Right lobe of liver (tissue), 6 donors: ENCODE measurements at regions not wholly inside any gene's neighbourhood (a gene's known extent, or its start where the extent isn't known, plus 50 kb on each side); places are given as distances from the start of the nearest gene placed in this dataset.
A peak's percentile ranks its signal among the peaks of the same experiment; 100 is the strongest.

ENCODE experiments used
- ATAC-seq, 4 donors: fragments of 200-7000 bp; cut with Tn5 transposase; one replicate each; pipeline ENCODE4 v1.9.1; 2020; ENCODE audit warnings: mild to moderate bottlenecking in 4 of 4, moderate library complexity in 4 of 4
- DNase-seq, 3 donors: peaks; one replicate each; pipeline ENCODE4 v3.0.0-alpha.2; 2020
- H3K27ac ChIP-seq, 3 donors: fragments of 200-600 bp; one replicate each; pipeline ENCODE4 v1.8.0; 2022
- H3K27me3 ChIP-seq, 2 donors: fragments of 200-600 bp; one replicate each; pipeline ENCODE4 v1.8.0; 2022
- H3K36me3 ChIP-seq, 4 donors: fragments of 200-600 bp; sonication (generic) in 1 of 4; one replicate each; pipeline versions ENCODE4 v1.5.1 to v1.8.0; 2017 to 2022; ENCODE audit warnings: control low read depth in 1 of 4
- H3K4me1 ChIP-seq, 4 donors: fragments of 200-600 bp; sonication (generic) in 1 of 4; one replicate each; pipeline versions ENCODE4 v1.5.1 to v1.8.0; 2017 to 2022; ENCODE audit warnings: control low read depth in 1 of 4
- H3K4me3 ChIP-seq, 3 donors: fragments of 200-600 bp; one replicate each; pipeline ENCODE4 v1.8.0; 2022
- H3K9me3 ChIP-seq, 4 donors: fragments of 200-600 bp; sonication (generic) in 1 of 4; one replicate each; pipeline versions ENCODE4 v1.5.1 to v1.8.0; 2017 to 2022; ENCODE audit warnings: control low read depth in 1 of 4
- CTCF ChIP-seq, 4 donors: fragments of 200-600 bp in 3 of 4; fragments of 450-650 bp in 1 of 4; IDR thresholded peaks; one replicate each; pipeline versions ENCODE4 v1.5.1 to v1.8.0; 2016 to 2022; ENCODE audit warnings: antibody characterized with exemption in 4 of 4, mild to moderate bottlenecking in 2 of 4
- POLR2A ChIP-seq: fragments of 450-650 bp; IDR thresholded peaks from one replicate; pipeline ENCODE4 v1.6.1; 2017; ENCODE audit warnings: antibody characterized with exemption, mild to moderate bottlenecking
- WGBS: methylation state at CpG from one replicate; pipeline ENCODE4 v1.1.6; 2018; ENCODE audit warnings: low coverage, low lambda C conversion rate; ENCODE audit not compliant: insufficient coverage; ENCODE audit errors: missing lambda C conversion rate; 5-methylcytosine and 5-hydroxymethylcytosine counted together
- intact Hi-C, 2 donors: fragments of 100-400 bp; cut with DNase I; formaldehyde crosslinking; loops; one replicate each; pipeline versions ENCODE4 v1.11.2 to v1.14.1; 2022
- donor health status: DM: no; HTN: yes; CAD: no.
- donor health status: DM: no; HTN: no; CAD: no.
- donor health status: DM: no; HTN: no; CAD: no.
- donor health status: DM: no; HTN: yes; CAD: no.
- donor health status: DM: no; HTN: yes; CAD: no.

- Histone ChIP-seq H3K36me3 (no peaks in the 10 kb centered on the region), H3K27me3 (no peaks in the 10 kb centered on the region), H3K27ac (no peak overlapping the region), H3K9me3 (no peaks in the 10 kb centered on the region), H3K4me1 (peaks cover 0 to 51% (median 22%) of the 10 kb centered on the region in 4 donors), H3K4me3 (no peak overlapping the region)
- TF ChIP-seq POLR2A, result no peak
- TF ChIP-seq CTCF (IDR thresholded peaks at IDR 0.05), result no peak
- 71% methylated on average over 1 of the region's 1 CpG for WGBS
- DNase-seq (no peak), ATAC-seq (no peak)
- intact Hi-C loops, result loop anchor here in 1 of 2 donors (5.0 kb wide), 1 partner anchor 186 kb away; the partner anchor contains the start of gene DUSP6
These were observed 186.2 kb downstream of the DUSP6 start for GRCh38 chr12:89166121-89166520.

GRCh38 chr12:89165703-89166102, 186.6 kb downstream of the DUSP6 start:
- Histone ChIP-seq H3K9me3 (no peaks in the 10 kb centered on the region), H3K27ac (no peak overlapping the region), H3K4me3 (no peak overlapping the region), H3K4me1 (peaks cover 0 to 54% (median 23%) of the 10 kb centered on the region in 4 donors), H3K27me3 (no peaks in the 10 kb centered on the region), H3K36me3 (no peaks in the 10 kb centered on the region)
- no peak for TF ChIP-seq CTCF (IDR thresholded peaks at IDR 0.05)
- TF ChIP-seq POLR2A, result no peak
- intact Hi-C loops, result loop anchor here in 1 of 2 donors (5.0 kb wide), 1 partner anchor 187 kb away; the partner anchor contains the start of gene DUSP6
- ATAC-seq, result no peak
- no peak for DNase-seq

GRCh38 chr12:89163918-89164317, 188.4 kb downstream of the DUSP6 start:
- intact Hi-C loops, result no loop called here
- 13% methylated on average over 1 of the region's 1 CpG for WGBS
- Histone ChIP-seq H3K4me3 (no peak overlapping the region), H3K36me3 (no peaks in the 10 kb centered on the region), H3K9me3 (no peaks in the 10 kb centered on the region), H3K4me1 (peaks cover 0 to 60% (median 23%) of the 10 kb centered on the region in 4 donors), H3K27ac (peak overlapping the region; percentile 17 to 68 (median 48)), H3K27me3 (no peaks in the 10 kb centered on the region)
- DNase-seq (no peak), ATAC-seq (peak; percentile 13 to 65 (median 40))
- TF ChIP-seq CTCF (IDR thresholded peaks at IDR 0.05) (no peak), POLR2A (no peak)

- peak; percentile 77 to 88 (median 82) for ATAC-seq
- TF ChIP-seq POLR2A (no peak), CTCF (IDR thresholded peaks at IDR 0.05) (no peak)
- WGBS, result 54% methylated on average over 3 of the region's 3 CpGs
- no peaks in the 10 kb centered on the region for H3K27me3 ChIP-seq
- peak overlapping the region; percentile 48 to 68 (median 55) for H3K27ac ChIP-seq
- no peaks in the 10 kb centered on the region for H3K36me3 ChIP-seq
- intact Hi-C loops, result no loop called here
- H3K4me1 ChIP-seq, result peaks cover 0 to 53% (median 18%) of the 10 kb centered on the region in 4 donors
- peak; percentile 41 to 61 (median 53) for DNase-seq
- no peaks in the 10 kb centered on the region for H3K9me3 ChIP-seq
- no peak overlapping the region for H3K4me3 ChIP-seq
These were observed 189.6 kb downstream of the DUSP6 start for GRCh38 chr12:89162589-89163261.
